HG02678 (cell line): ENCODE measurements at regions not wholly inside any gene's neighbourhood (a gene's known extent, or its start where the extent isn't known, plus 50 kb on each side); places are given as distances from the start of the nearest gene placed in this dataset.
"Not testable (repeated sequence)": the region's sequence is repeated elsewhere in the genome, so short reads cannot be mapped to it uniquely, and the experiment has no call there.

ENCODE experiments used
- ATAC-seq: cut with Tn5 transposase; IDR thresholded peaks from one replicate; pipeline ENCODE4 v1.9.1; 2021; ENCODE audit warnings: mild to moderate bottlenecking, moderate library complexity; ENCODE audit not compliant: unreplicated experiment

DNA sequence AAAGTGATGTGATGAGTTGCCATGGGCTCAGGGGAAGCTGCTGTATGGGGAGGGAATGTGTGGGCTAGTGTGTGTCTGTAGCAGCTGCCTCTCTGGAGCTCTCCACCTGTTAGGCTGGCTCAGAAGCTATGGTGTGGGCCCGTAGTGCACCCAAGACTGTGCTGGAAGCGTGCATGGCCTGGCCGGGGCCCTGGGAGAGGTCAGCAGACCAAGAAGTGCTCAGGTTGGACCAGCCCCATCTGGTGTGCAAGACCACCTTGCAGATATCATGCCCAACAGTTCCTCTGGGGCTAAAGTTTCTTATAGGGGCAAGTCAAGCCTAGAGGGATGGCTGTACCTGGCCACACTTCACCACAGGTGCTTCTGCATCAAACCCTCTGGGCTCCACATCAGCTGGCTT lies 274.4 kb upstream of the CCDC179 start:
- ATAC-seq: no peak

DNA sequence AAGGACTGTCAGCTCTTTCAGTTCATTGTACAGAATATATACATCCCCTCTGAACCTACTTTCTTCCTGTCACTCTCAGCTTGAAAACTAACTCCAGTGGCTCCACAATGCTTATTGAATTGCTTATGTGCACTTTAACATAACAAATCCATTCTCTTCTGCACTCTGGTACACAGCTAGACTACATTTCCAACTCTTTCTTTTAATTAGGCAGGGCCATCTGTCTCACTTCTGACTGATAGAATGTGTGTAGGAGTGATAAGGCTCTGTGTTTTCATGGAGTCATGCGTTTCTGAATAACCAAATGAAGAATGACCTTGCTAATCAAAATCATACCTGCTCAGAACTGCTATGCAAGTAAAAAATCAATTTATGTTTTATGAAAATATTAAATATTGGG lies 278.5 kb upstream of the CCDC179 start:
- ATAC-seq: no peak

DNA sequence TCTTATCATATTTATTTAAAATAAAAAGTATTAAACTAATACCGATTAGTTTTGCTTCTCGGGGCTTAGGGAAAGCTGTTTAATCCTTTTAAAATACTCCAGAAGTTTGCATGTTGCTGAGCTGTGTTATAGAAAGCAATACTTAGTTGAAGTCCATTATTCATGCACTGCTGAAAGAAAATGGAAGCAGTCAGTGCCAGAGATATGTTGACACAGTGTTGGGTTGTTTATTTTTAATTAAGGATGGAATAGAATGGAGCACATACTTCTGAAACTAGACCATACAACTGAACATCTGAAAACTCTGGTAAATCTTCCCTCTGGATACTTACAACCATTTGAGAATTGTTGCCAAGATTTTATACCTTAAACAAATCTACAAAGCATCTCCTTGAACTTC lies 282.7 kb upstream of the CCDC179 start:
- ATAC-seq: no peak

DNA sequence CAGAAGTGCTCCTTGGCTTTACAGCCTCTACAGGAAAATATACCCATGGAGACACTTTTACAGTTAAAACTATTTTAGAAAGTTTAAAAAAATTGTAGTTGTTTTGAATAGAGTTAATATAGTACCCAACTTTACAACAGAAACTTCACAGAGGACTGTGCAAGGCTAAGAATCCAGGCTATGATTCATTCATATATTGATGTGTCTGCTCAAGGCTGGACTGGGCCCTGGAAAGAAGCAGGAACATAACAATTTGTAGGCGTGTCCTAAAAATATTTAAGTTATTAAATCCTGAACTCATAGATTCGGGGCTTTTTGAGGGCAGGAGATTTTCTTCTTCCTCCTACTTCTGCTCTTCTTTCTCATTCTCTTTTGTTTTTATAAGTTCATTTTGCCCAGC lies 291.5 kb upstream of the CCDC179 start:
- ATAC-seq: no peak

DNA sequence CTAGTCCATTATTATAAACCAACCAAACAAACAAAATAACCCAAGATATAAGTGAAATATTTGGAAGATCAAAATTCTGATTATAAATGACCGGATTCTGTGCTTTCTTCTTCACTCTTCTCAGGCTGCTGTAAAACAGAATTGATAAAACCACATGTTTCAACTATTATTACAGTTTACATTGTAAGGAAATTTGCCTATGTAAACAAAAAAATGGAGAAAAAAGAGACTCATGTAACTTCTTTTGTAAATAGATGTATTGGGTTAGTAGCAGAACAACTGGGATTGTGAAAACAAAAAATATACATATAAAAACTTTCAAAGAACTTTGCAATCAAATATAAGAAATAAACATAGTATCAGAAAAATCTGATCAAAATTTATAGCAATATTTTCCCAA lies 295.2 kb upstream of the CCDC179 start:
- ATAC-seq: no peak

DNA sequence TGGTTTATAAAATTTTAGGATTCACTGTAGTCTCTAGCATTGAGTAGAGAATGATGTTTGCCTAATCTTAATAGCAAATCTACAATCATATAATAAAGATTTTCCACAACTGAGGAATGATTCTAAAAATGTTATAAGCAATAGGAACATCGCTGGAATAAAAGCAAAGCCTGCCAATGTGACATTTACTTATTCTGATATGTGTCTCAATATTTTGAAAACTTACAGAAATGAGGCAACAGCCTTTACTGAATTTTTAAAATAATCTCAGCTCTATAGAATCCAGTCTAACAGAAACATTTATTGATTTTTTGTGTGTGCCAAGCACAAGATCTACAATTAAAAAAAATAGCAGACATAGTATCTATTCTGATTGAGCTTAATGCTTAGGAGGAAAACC lies 303.7 kb upstream of the CCDC179 start:
- no peak for ATAC-seq

DNA sequence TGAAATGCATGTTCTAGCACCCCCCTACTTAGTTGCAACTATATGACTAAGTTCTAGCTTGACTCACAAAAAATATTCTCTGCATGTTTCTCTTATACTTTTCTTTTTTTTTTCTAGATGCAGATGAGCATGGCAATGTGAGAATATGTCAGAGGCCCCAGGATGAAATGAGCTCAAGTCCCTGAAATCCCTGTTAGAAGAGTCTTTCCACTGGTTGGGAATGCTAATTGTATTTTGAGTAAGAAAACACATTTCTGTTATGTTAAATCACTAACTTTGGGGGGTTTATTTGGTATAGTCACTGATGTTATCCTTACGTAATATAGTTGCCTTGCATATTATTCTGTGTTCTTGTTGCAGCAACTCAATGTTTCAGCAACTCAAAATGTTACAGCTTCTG lies 306.1 kb upstream of the CCDC179 start:
- ATAC-seq: no peak

DNA sequence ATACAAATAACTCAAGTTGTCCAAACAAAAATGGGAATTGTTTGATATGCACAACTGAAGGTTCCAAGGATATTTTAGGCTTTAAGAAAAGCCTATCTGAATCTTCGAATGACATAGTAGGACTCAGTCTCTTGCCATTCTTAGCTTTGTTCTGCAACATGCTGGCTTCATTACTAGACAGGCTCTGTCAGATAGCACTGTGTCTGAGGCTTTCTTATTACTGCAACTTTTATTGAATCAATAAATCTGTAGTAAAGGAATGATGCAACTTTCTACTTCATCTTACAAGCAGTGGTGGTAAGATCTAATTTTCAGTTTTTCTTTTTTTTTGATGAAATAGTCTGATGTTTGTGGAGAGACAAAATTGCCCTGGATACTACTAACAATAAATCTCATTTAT lies 319.3 kb upstream of the CCDC179 start:
- ATAC-seq: no peak

DNA sequence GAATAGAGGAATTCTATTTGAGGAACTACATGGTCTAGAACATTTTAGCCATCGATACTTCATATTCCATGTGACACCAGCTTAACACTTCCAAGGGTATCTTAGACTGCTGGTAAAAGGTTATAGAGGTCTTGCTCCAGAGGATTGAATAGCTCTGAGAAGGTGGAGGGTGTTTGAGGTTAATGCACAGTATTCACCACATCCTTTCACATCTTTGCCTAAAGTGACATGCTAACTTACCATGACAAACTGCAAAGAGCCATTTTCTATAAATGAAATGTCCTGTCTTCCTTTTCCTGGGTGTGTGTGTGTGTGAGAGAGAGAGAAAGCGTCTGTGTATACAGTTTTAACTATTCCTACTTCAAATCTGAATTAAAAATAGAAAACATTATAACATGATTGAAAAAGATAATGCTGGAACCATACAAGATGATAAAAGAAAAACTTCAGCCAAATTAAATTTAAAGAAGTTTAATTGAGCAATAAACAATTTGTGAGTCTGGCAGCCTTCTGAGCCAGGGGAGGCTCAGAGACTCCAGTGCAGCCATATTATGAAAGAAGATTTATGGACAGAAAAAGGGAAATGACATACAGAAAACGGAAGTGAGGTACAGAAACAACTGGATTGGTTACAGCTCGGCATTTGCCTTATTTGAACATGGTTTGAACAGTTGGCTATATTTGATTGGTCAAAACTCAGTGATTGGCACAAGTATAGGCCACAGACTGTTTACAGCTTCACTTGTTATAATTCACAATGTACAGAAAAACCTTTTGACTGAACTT lies 320.9 kb upstream of the CCDC179 start:
- no peak for ATAC-seq

DNA sequence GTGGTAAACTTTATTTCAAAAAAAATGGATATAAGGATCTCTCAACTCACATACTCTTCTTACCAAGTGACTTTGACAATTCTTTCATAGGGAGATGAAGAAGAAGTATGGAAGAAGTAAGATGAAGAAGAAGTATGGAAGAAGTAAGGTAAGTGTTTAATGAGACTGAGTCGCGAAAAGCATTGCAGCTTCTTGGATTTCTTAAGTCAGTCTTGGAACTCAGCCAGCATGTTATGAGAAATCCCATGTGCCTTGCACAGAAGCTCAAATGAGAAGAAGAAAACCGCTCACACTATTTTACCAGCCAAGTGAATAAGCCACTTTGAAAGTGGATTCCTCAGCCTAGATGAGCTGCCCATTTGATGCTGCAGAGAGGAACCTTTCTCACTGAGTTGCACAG lies 332.0 kb upstream of the CCDC179 start:
- no peak for ATAC-seq

DNA sequence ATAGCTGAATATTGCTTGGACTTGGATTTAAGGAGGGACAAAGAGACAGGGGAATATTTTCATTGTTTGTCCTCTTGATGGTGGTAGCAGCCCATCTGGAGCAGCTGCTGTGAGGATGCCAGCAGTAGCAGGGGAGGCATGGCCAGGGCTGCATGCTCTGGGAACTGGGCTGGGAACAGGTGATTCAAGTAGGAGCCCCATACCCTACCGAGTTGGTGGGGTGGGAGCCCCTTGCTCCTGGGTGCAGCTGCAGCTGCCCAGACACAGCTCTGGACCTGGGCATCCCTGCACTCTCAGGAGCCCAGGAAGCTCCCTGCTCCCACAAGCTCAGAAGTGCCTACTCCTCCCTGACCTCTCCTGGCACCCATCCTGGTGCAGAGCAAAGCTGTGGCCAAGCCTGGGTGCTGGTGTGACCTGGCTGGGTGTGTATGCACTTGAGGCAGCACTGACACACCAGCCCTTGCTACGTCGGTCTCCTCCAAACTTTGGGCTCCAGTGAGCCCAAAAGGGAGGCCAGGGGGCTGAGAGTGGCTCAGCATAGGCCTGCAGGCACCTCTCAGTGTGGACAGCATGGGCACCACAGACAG lies 341.8 kb upstream of the CCDC179 start:
- no peak for ATAC-seq

DNA sequence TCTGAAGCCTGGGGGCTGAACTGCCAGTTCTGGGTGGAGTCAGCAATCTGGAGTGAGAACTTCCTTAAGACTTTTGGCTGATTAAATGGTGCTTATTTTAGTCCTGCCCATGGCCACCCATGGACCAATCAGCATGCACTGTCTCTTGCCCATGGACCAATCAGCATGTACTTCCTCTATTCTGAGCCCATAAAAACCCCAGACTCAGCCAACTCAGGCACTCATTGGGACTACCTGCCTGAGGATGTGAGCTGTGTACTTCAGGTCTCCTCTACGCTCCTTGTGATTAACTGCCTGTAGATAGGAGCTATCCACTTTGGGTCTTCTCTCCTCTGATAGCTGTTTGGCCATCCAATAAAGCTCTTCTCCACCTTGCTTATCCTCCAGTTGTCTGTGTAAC lies 342.3 kb upstream of the CCDC179 start:
- ATAC-seq: no peak

DNA sequence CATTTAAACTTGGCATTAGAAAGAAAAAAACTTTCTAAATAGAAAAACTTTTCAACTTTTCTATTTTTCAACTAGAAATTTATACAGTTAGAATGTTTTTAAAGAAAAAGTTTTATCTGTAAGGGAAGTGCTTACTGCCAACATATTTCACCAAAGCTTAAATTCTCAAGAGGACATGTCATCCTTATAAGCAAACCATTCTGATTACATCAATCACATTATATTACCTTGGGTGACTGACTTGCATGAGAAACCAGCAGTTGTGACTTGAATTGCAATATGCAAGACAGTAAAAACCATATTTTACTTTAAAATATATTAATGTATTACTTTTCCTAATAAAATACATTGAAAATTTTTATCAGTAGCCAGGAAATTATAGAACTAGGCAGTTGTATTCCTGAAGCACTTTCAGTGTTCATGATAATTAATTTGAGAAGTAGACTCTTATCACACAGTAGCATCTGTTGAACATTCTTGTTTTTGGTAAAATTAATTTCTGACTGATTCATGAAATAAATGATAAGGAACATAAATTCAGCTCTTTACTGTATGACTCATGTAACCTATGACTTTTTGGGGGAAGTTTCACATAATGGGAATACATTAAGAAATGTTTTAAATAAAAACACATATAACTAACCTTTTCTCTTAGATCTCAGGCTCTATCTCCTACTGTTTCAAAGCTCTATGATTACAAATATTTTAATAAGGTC lies 345.0 kb upstream of the CCDC179 start:
- ATAC-seq: no peak

DNA sequence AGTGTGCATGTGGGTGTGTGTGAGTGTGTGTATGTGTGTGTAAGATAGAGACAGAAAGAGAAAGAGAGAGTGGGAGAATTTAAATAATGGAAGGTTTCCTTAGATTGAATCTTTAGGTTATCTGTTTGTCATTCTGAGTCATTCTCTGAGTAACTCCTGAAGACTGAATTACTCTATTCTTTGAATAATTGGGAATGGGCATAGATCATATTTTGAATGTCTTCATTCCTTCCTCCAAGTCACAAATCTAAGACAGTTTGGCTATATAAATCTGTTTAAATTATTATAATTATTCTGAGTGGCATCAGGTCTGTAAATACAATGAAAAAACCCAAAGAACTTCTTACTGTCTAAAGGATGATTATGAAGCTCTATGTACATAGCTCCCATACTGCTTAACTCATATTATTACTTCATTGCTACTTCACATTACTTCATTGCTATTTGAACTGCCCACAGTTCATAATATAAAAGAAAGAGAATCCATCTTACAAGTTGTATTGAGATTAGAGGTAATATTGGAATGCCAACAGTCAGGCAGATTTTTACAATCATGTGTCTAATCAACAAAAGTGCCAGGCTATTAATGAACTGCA lies 346.6 kb upstream of the CCDC179 start:
- no peak for ATAC-seq

DNA sequence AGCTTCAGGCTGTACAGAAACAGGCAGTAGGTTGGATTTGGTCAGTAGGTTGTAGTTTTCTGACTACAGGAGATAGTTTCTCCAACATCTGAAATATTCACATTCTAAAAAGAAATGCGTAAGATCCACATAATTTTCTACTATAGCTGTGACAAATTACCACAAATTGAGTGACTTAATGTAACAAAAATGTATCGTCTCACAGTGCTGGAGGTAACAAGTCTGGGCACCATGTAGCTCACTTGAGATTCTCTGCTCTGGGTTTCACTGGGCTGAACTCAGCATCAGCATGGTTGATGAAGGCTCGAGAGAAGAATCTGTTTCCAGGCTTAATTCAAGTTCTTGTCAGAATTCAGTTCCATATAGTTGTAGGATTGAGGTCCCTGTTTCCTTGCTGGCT lies 350.9 kb upstream of the CCDC179 start:
- ATAC-seq: no peak

DNA sequence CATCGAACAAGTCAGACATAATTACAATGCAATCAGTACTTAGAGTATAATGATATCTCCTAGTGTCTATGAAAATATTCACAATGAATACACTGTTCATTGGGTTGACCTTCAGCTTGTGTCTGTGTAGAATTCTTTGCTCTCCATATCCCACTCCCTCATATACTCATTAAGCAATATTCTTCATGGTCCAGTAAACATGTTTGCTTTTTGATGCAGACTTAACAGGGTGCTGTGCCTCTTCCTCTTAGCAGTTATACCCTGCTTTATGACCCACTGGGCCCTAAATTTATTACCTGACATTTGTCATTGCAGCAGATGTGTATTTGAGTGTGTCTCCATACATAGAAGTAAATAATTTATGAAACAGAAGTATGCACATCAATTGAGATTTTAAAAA lies 352.5 kb upstream of the CCDC179 start:
- ATAC-seq: no peak

DNA sequence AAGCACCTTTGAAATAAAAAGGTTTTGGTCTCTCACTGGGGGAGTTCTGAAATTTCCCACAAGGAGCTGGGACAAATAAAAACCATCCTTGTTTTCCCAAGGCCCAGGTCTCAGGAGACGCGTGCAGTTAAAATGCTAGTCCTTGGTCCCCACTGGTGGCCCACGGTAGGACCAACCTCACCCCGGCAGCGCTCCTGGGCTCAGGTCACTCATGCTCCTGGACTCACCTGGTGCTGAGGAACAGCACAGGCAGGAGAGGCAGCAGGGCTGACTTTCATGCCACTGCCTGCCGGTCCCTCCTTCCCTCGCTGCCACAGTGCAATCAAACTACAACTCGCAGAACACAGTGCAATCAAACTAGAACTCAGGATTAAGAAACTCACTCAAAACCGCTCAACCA lies 356.8 kb upstream of the CCDC179 start:
- ATAC-seq: no peak

DNA sequence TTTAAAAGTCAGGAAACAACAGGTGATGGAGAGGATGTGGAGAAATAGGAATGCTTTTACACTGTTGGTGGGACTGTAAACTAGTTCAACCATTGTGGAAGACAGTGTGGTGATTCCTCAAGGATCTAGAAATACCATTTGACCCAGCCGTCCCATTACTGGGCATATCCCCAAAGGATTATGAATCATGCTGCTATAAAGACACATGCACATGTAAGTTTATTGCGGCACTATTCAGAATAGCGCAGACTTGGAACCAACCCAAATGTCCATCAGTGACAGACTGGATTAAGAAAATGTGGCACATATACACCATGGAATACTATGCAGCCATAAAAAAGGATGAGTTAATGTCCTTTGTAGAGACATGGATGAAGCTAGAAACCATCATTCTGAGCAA lies 359.8 kb upstream of the CCDC179 start:
- ATAC-seq: not testable (repeated sequence)

DNA sequence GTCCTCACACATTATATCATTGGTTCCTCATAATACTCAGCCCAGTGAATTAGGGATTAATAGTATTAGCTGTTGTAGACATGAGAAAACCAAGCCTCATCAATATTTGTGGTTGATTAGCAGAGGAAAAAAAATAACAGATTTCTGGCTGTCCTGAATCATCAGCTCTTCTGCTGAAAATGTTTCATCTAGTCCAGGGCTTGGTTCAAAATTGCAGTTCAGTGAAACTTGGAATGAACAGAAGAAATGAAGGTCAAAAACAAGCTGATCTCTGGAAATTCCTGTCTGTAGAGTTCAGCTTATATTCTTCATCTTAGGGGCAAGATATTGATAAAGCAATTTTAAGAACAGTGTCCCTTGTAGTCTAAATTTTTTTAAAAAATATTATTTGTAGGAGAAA lies 361.1 kb upstream of the CCDC179 start:
- no peak for ATAC-seq

DNA sequence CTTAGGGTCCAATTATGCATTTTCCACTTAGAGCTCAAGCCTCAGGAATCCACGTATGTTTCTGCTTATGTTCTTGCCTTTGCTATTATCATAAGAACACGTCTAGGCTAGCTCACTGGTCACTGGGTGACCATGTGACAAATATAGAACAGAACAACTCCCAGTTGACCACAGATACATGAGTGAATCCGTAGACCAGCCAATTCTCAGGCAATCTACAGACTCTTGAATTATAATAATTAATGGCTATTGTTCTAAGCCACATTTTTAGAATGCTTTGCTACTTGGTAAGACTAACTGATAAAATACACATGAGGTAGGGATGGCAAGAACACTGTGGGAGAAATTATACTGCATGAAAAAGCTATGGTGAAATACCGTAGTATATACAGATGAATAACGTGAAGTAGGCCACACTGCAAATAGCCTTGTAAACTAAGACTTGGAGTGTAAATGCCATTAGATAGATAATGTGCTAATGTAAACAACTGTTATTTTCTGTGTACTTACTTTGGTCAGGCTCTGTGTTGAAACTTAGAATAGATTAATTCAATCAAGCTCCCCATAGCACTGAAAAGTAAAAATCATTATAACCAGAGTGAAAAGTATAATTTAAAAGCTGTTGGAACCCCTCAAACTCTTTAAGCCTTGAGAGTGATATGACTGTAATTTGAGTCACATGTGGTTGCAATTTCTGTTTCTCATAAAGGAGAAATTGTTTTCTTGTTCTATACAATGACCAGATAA lies 366.2 kb upstream of the CCDC179 start:
- no peak for ATAC-seq

DNA sequence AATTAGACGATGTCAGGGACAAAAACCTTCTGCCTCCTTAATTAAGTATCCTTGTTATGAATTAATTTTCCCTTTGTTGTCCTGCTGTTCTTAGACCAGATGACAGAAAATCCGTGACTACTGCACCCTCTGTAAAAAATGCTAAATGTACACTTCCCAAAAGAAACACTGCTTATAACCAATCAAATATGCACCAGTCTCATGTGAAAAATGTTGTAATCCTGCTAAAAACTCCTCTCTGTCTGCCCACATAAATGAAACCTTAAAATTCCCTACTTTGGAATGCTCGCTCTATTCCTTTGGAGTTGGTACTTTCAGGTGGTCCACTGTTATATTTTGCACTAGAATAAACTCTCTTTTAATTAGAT lies 366.8 kb upstream of the CCDC179 start:
- no peak for ATAC-seq
